Liver (tissue), 8 donors: ENCODE measurements at regions not wholly inside any gene's neighbourhood (a gene's known extent, or its start where the extent isn't known, plus 50 kb on each side); places are given as distances from the start of the nearest gene placed in this dataset.

ENCODE experiments used
- DNase-seq: peaks from one replicate; pipeline ENCODE4 v3.0.0-alpha.2; 2017; ENCODE audit warnings: low spot score
- H3K27ac ChIP-seq, 2 donors: one replicate each; pipeline ENCODE4 v1.7.0; 2013; ENCODE audit warnings: inconsistent platforms in 2 of 2, low read length in 2 of 2, control low read depth in 1 of 2, low read depth in 1 of 2, mild to moderate bottlenecking in 1 of 2
- H3K27me3 ChIP-seq, 4 donors: one replicate each; pipeline versions ENCODE4 v1.6.1 to v1.7.0; 2013; ENCODE audit warnings: low read length in 3 of 4, inconsistent platforms in 1 of 4, mild to moderate bottlenecking in 1 of 4, moderate library complexity in 1 of 4; ENCODE audit not compliant: control insufficient read depth in 4 of 4, insufficient read depth in 4 of 4
- H3K36me3 ChIP-seq, 4 donors: one replicate each; pipeline versions ENCODE4 v1.6.1 to v1.7.0; 2013; ENCODE audit warnings: low read length in 3 of 4, mild to moderate bottlenecking in 3 of 4, low read depth in 1 of 4, moderate library complexity in 1 of 4; ENCODE audit not compliant: control insufficient read depth in 4 of 4, insufficient read depth in 3 of 4
- H3K4me1 ChIP-seq, 4 donors: one replicate each; pipeline versions ENCODE4 v1.6.1 to v1.7.0; 2013; ENCODE audit warnings: low read length in 3 of 4, mild to moderate bottlenecking in 3 of 4, moderate library complexity in 1 of 4; ENCODE audit not compliant: control insufficient read depth in 4 of 4, insufficient read depth in 4 of 4
- H3K4me3 ChIP-seq, 3 donors: one replicate each; pipeline versions ENCODE4 v1.6.1 to v1.7.0; 2013; ENCODE audit warnings: low read length in 3 of 3, control low read depth in 1 of 3, low read depth in 1 of 3, mild to moderate bottlenecking in 1 of 3
- H3K9ac ChIP-seq, 2 donors: one replicate each; pipeline ENCODE4 v1.7.0; 2013; ENCODE audit warnings: low read length in 2 of 2, mild to moderate bottlenecking in 2 of 2, moderate library complexity in 2 of 2, control low read depth in 1 of 2, low read depth in 1 of 2
- H3K9me3 ChIP-seq, 4 donors: one replicate each; pipeline versions ENCODE4 v1.6.1 to v1.7.0; 2013; ENCODE audit warnings: low read length in 3 of 4; ENCODE audit not compliant: control insufficient read depth in 4 of 4
- EGR1 ChIP-seq, 2 donors: IDR thresholded peaks; 2 replicates each; pipeline ENCODE4 v1.6.1; 2016 to 2018; ENCODE audit warnings: antibody characterized with exemption in 2 of 2, low read depth in 2 of 2
- FOXA1 ChIP-seq: IDR thresholded peaks from 2 replicates; pipeline ENCODE4 v1.6.1; 2016; ENCODE audit warnings: antibody characterized with exemption
- FOXA2 ChIP-seq: IDR thresholded peaks from 2 replicates; pipeline ENCODE4 v1.6.1; 2016; ENCODE audit warnings: antibody characterized with exemption
- GABPA ChIP-seq, 2 donors: IDR thresholded peaks in 1 of 2; conservative IDR thresholded peaks in 1 of 2; 2 replicates each; pipeline ENCODE4 v1.6.1; 2016; ENCODE audit warnings: antibody characterized with exemption in 2 of 2, mild to moderate bottlenecking in 1 of 2, moderate library complexity in 1 of 2
- HNF4A ChIP-seq, 2 donors: conservative IDR thresholded peaks; 2 replicates each; pipeline ENCODE4 v1.6.1; 2016; ENCODE audit warnings: antibody characterized with exemption in 2 of 2, mild to moderate bottlenecking in 2 of 2
- HNF4G ChIP-seq: IDR thresholded peaks from 2 replicates; pipeline ENCODE4 v1.6.1; 2016; ENCODE audit warnings: antibody characterized with exemption
- JUND ChIP-seq, 2 donors: IDR thresholded peaks; 2 replicates each; pipeline ENCODE4 v1.6.1; 2016; ENCODE audit warnings: antibody characterized with exemption in 2 of 2
- NR2F2 ChIP-seq: IDR thresholded peaks from 2 replicates; pipeline ENCODE4 v1.6.1; 2016; ENCODE audit warnings: antibody characterized with exemption
- RAD21 ChIP-seq, 2 donors: IDR thresholded peaks; 2 replicates each; pipeline ENCODE4 v1.6.1; 2016; ENCODE audit warnings: antibody characterized with exemption in 2 of 2, mild to moderate bottlenecking in 2 of 2
- RXRA ChIP-seq, 2 donors: IDR thresholded peaks; 2 replicates each; pipeline ENCODE4 v1.6.1; 2017 to 2018; ENCODE audit warnings: antibody characterized with exemption in 2 of 2, mild to moderate bottlenecking in 1 of 2
- SP1 ChIP-seq: IDR thresholded peaks from 2 replicates; pipeline ENCODE4 v1.6.1; 2018; ENCODE audit warnings: antibody characterized with exemption, mild to moderate bottlenecking
- TAF1 ChIP-seq: conservative IDR thresholded peaks from 2 replicates; pipeline ENCODE4 v1.6.1; 2016; ENCODE audit warnings: antibody characterized with exemption, mild to moderate bottlenecking
- whole genome bisulfite sequencing: extraction: QIAGEN DNeasy Blood & Tissue Kit; methylation state at CpG from one replicate; pipeline ENCODE4 v1.1.7; 2013; 5-methylcytosine and 5-hydroxymethylcytosine counted together
- TF ChIP-seq, protein P1 (sequence below): IDR thresholded peaks from 2 replicates; pipeline ENCODE4 v1.6.1; 2016; ENCODE audit warnings: antibody characterized with exemption
- TF ChIP-seq, protein P2 (sequence below): IDR thresholded peaks from 2 replicates; pipeline ENCODE4 v1.6.1; 2016; ENCODE audit warnings: antibody characterized with exemption
- TF ChIP-seq, protein P3 (sequence below): fragments of 150-350 bp; IDR thresholded peaks from 2 replicates; pipeline ENCODE4 v1.5.1; 2017; ENCODE audit warnings: improper control_type of control experiment, low read depth, low read length; ENCODE audit not compliant: missing input control
- TF ChIP-seq, protein P4 (sequence below): IDR thresholded peaks from 2 replicates; pipeline ENCODE4 v1.6.1; 2016; ENCODE audit warnings: antibody characterized with exemption
- donor health status: healthy.
- donor health status: healthy.
- donor health status: healthy.
- donor health status: healthy.
- donor health status: healthy.

DNA sequence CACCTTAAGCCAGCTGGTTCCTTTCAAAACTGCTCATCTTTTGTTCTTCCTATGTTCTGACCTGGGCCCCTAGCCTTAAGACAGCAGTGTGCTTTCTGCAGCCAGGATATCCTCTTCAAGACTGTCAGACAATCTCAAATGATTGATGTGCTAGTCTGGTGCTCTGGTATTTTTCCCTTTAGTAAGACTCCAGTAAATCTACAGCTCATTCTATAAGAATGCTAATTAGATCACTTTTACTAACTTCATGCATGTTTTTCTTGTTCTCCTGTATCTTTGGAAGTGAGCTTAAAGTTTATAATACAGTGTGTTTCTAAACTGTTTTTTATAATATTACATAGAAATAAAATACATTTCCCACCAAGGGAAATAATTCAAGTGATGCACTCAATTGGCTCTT is 220.9 kb upstream of the NANOGP8 start:
- peak overlapping the region in 1 of 2 donors; percentile 33 for H3K9ac ChIP-seq
- peaks cover 4 to 37% (median 21%) of the 10 kb centered on the region in 4 donors for H3K4me1 ChIP-seq
- no peaks in the 10 kb centered on the region for H3K27me3 ChIP-seq
- no peaks in the 10 kb centered on the region for H3K36me3 ChIP-seq
- no peaks in the 10 kb centered on the region for H3K9me3 ChIP-seq
- peak overlapping the region; percentile 60 to 69 for H3K27ac ChIP-seq
- TF ChIP-seq FOXA2: no peak
- TF ChIP-seq NR2F2: no peak
- TF ChIP-seq HNF4A (conservative IDR thresholded peaks at IDR 0.05): no peak
- no peak for TF ChIP-seq RXRA (IDR thresholded peaks at IDR 0.05)
- no peak for TF ChIP-seq TAF1
- TF ChIP-seq, protein P1, sequence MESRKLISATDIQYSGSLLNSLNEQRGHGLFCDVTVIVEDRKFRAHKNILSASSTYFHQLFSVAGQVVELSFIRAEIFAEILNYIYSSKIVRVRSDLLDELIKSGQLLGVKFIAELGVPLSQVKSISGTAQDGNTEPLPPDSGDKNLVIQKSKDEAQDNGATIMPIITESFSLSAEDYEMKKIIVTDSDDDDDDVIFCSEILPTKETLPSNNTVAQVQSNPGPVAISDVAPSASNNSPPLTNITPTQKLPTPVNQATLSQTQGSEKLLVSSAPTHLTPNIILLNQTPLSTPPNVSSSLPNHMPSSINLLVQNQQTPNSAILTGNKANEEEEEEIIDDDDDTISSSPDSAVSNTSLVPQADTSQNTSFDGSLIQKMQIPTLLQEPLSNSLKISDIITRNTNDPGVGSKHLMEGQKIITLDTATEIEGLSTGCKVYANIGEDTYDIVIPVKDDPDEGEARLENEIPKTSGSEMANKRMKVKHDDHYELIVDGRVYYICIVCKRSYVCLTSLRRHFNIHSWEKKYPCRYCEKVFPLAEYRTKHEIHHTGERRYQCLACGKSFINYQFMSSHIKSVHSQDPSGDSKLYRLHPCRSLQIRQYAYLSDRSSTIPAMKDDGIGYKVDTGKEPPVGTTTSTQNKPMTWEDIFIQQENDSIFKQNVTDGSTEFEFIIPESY: no peak
- TF ChIP-seq FOXA1: no peak
- TF ChIP-seq, protein P2, sequence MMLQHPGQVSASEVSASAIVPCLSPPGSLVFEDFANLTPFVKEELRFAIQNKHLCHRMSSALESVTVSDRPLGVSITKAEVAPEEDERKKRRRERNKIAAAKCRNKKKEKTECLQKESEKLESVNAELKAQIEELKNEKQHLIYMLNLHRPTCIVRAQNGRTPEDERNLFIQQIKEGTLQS: no peak
- TF ChIP-seq GABPA (IDR thresholded peaks at IDR 0.05 in 1 of 2, conservative IDR thresholded peaks at IDR 0.05 in 1 of 2): no peak
- no peak for TF ChIP-seq JUND (IDR thresholded peaks at IDR 0.05)
- TF ChIP-seq RAD21 (IDR thresholded peaks at IDR 0.05): no peak
- TF ChIP-seq, protein P3, sequence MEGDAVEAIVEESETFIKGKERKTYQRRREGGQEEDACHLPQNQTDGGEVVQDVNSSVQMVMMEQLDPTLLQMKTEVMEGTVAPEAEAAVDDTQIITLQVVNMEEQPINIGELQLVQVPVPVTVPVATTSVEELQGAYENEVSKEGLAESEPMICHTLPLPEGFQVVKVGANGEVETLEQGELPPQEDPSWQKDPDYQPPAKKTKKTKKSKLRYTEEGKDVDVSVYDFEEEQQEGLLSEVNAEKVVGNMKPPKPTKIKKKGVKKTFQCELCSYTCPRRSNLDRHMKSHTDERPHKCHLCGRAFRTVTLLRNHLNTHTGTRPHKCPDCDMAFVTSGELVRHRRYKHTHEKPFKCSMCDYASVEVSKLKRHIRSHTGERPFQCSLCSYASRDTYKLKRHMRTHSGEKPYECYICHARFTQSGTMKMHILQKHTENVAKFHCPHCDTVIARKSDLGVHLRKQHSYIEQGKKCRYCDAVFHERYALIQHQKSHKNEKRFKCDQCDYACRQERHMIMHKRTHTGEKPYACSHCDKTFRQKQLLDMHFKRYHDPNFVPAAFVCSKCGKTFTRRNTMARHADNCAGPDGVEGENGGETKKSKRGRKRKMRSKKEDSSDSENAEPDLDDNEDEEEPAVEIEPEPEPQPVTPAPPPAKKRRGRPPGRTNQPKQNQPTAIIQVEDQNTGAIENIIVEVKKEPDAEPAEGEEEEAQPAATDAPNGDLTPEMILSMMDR: no peak
- TF ChIP-seq, protein P4, sequence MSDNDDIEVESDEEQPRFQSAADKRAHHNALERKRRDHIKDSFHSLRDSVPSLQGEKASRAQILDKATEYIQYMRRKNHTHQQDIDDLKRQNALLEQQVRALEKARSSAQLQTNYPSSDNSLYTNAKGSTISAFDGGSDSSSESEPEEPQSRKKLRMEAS: no peak
- H3K4me3 ChIP-seq: no peak overlapping the region
- DNase-seq: no peak

DNA sequence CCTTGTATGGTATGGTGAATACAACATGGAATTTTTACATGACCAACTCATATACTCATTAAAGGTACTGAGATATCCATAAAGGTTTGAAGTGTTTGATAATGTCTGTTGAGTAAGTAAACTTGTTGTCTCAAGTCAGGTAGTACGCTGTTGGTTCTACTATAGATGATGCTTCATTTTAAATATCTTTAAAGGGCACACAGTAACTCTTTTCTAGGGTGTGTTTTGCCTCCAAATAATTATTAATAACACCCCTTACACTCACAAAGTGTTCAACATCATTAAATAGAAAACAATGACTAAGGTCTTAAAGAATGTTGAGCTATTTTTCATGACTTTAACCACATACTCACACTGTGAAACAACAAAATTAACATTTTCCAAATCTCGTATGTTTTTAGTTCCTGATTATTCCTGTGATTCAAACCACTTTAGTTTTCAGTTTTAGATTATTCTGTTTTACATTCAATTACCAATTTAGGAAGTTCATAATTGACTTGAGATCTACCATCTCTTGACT is 220.0 kb upstream of the NANOGP8 start:
- Histone ChIP-seq H3K9ac (no peak overlapping the region), H3K4me1 (peaks cover 4 to 37% (median 24%) of the 10 kb centered on the region in 4 donors), H3K36me3 (no peaks in the 10 kb centered on the region), H3K27me3 (no peaks in the 10 kb centered on the region), H3K9me3 (no peaks in the 10 kb centered on the region), H3K4me3 (no peak overlapping the region), H3K27ac (no peak overlapping the region)
- DNase-seq: no peak
- TF ChIP-seq NR2F2 (no peak), TAF1 (no peak), EGR1 (IDR thresholded peaks at IDR 0.05; ENCODE audit: low read depth in 2 of 2) (no peak), GABPA (IDR thresholded peaks at IDR 0.05 in 1 of 2, conservative IDR thresholded peaks at IDR 0.05 in 1 of 2) (no peak), HNF4A (conservative IDR thresholded peaks at IDR 0.05) (no peak), FOXA2 (no peak), SP1 (no peak), FOXA1 (no peak), HNF4G (no peak), RXRA (IDR thresholded peaks at IDR 0.05) (no peak), JUND (IDR thresholded peaks at IDR 0.05) (no peak)
- TF ChIP-seq, protein P2: no peak
- TF ChIP-seq, protein P4: no peak
- TF ChIP-seq, protein P3: no peak
- TF ChIP-seq, protein P1: no peak
- WGBS: 86% methylated on average over 2 of the region's 2 CpGs
